HEK293T (cell line): ENCODE measurements at regions not wholly inside any gene's neighbourhood (a gene's known extent, or its start where the extent isn't known, plus 50 kb on each side); places are given as distances from the start of the nearest gene placed in this dataset.

Experiments
- CTCF ChIA-PET: fragments of 350-600 bp; formaldehyde crosslinking; extraction: SDS; loops from one replicate; lab custom pipeline; 2021; ENCODE audit warnings: antibody characterized with exemption, inconsistent platforms; lab: Yijun Ruan, JAX
- POLR2A ChIA-PET: fragments of 350-600 bp; formaldehyde crosslinking; extraction: SDS; loops from one replicate; lab custom pipeline; 2020; ENCODE audit warnings: antibody characterized with exemption, inconsistent platforms; lab: Yijun Ruan, JAX
- DNase-seq: peaks from one replicate; pipeline ENCODE4 v3.0.0; 2012; ENCODE audit warnings: mixed read lengths; ENCODE audit errors: extremely low spot score
- ARNT ChIP-seq: fragments of 450-650 bp; IDR thresholded peaks from 2 replicates; pipeline ENCODE4 v1.6.1; 2017; ENCODE audit warnings: mild to moderate bottlenecking
- BHLHE40 ChIP-seq: fragments of 450-650 bp; IDR thresholded peaks from 2 replicates; pipeline ENCODE4 v1.6.1; 2016; ENCODE audit warnings: mild to moderate bottlenecking, moderate library complexity, borderline replicate concordance
- CTBP1 ChIP-seq: fragments of 450-650 bp; IDR thresholded peaks from 2 replicates; pipeline ENCODE4 v1.6.1; 2016; ENCODE audit warnings: borderline replicate concordance
- ELF4 ChIP-seq: fragments of 450-650 bp; IDR thresholded peaks from 2 replicates; pipeline ENCODE4 v1.6.1; 2017; ENCODE audit warnings: antibody characterized with exemption
- FOXA1 ChIP-seq: fragments of 450-650 bp; IDR thresholded peaks from 2 replicates; pipeline ENCODE4 v1.6.1; 2016; ENCODE audit warnings: mild to moderate bottlenecking
- FOXK2 ChIP-seq: fragments of 450-650 bp; IDR thresholded peaks from 2 replicates; pipeline ENCODE4 v1.6.1; 2016; ENCODE audit warnings: mild to moderate bottlenecking
- FOXM1 ChIP-seq: fragments of 450-650 bp; IDR thresholded peaks from 2 replicates; pipeline ENCODE4 v1.6.1; 2017; ENCODE audit warnings: mild to moderate bottlenecking, borderline replicate concordance
- HDGF ChIP-seq: fragments of 450-650 bp; IDR thresholded peaks from 2 replicates; pipeline ENCODE4 v1.6.1; 2017; ENCODE audit warnings: antibody characterized with exemption, borderline replicate concordance
- L3MBTL2 ChIP-seq: fragments of 450-650 bp; conservative IDR thresholded peaks from 2 replicates; pipeline ENCODE4 v1.6.1; 2016; ENCODE audit warnings: mild to moderate bottlenecking
- LEF1 ChIP-seq: fragments of 450-650 bp; IDR thresholded peaks from 2 replicates; pipeline ENCODE4 v1.6.1; 2017; ENCODE audit warnings: mild to moderate bottlenecking, borderline replicate concordance
- NFRKB ChIP-seq: fragments of 450-650 bp; IDR thresholded peaks from 2 replicates; pipeline ENCODE4 v1.6.1; 2016; ENCODE audit warnings: mild to moderate bottlenecking, moderate library complexity
- SP1 ChIP-seq: fragments of 450-650 bp; IDR thresholded peaks from 2 replicates; pipeline ENCODE4 v1.6.1; 2017
- SUZ12 ChIP-seq: fragments of 450-650 bp; IDR thresholded peaks from 2 replicates; pipeline ENCODE4 v1.6.1; 2016; ENCODE audit warnings: mild to moderate bottlenecking
- TARDBP ChIP-seq: fragments of 450-650 bp; IDR thresholded peaks from 2 replicates; pipeline ENCODE4 v1.6.1; 2016
- ZNF384 ChIP-seq: fragments of 450-650 bp; IDR thresholded peaks from 2 replicates; pipeline ENCODE4 v1.6.1; 2016
- TF ChIP-seq, protein P1 (sequence below): fragments of 450-650 bp; IDR thresholded peaks from 2 replicates; pipeline ENCODE4 v1.6.1; 2016

DNA sequence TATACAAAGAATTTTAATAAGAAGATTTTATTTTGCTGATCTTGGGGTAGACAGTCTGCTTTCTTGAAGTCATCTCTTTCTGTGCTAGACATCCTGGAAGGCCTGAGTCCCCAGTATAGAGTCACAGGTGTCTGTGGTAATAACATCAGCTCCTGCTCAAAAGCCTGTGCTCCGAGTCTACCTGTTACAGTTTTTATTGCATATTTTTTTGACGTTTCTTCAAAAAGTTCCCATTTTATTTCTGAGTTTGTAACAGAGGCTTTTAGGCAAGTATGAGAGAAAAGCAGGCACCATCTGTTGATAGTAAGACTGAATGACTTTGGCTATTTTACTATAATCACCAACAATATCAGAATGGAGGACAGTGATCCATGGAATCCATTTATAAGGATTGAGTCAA lies 58.0 kb upstream of the WDR26 start:
- POLR2A ChIA-PET = no interaction called here
- no peak for DNase-seq
- no peak for TF ChIP-seq BHLHE40
- TF ChIP-seq, protein P1, sequence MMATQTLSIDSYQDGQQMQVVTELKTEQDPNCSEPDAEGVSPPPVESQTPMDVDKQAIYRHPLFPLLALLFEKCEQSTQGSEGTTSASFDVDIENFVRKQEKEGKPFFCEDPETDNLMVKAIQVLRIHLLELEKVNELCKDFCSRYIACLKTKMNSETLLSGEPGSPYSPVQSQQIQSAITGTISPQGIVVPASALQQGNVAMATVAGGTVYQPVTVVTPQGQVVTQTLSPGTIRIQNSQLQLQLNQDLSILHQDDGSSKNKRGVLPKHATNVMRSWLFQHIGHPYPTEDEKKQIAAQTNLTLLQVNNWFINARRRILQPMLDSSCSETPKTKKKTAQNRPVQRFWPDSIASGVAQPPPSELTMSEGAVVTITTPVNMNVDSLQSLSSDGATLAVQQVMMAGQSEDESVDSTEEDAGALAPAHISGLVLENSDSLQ = no peak
- TF ChIP-seq ELF4 = no peak
- no peak for TF ChIP-seq ARNT
- no peak for TF ChIP-seq L3MBTL2
- TF ChIP-seq SP1 = no peak
- TF ChIP-seq FOXA1 = no peak
- no peak for TF ChIP-seq LEF1
- TF ChIP-seq FOXK2 = no peak
- no peak for TF ChIP-seq NFRKB
- CTCF ChIA-PET = no interaction called here

DNA sequence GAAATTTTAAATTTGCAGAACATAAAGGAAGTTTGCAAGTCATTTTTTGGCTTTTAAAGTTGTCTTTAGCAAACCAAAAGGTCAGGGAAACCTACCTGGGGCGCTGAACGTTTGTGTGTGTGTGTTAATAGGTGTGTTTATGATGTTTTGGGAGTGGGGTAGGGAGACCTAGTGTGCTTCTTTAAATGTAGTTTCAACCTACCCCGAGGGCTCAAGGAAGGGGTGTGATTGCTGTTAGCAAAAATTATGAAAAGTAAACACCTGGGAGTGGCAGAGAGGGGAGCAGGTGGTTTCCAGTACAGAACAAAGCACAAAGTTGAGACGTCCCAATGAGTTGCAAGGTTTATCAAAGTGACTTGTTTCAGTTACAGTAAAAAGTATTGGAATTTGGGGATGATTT lies 58.7 kb upstream of the WDR26 start:
- POLR2A ChIA-PET = no interaction called here
- TF ChIP-seq BHLHE40 (no peak), ELF4 (no peak), CTBP1 (no peak), TARDBP (no peak), SP1 (no peak), ARNT (no peak), FOXM1 (no peak), ZNF384 (no peak), LEF1 (no peak), FOXK2 (no peak), FOXA1 (no peak), HDGF (no peak), SUZ12 (no peak), L3MBTL2 (no peak), NFRKB (no peak)
- TF ChIP-seq, protein P1 = no peak
- no peak for DNase-seq
- CTCF ChIA-PET = no interaction called here

DNA sequence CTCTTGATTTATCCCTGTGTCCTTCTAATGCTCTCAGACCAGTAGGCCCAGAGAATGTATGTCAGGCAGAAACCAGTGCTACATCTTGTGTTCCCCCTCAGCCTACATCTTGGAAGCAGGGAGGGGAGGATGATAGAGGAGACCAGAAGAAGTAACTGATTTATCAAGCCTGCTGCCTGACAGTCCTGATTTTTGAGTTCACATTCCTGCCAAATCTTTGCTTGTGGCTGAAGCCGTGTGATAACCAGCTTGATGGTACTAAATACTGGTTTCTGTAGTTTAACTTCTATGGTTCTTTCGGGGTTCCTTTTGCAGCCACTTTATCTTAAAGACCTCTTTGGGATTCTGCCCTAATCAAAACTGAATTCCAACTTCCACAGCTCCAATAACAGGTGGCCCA lies 59.7 kb upstream of the WDR26 start:
- TF ChIP-seq ELF4 (no peak), HDGF (no peak), FOXM1 (no peak), CTBP1 (no peak), ZNF384 (no peak), L3MBTL2 (no peak), FOXK2 (no peak), TARDBP (no peak), FOXA1 (no peak), LEF1 (no peak), BHLHE40 (no peak), NFRKB (no peak), SP1 (no peak), SUZ12 (no peak), ARNT (no peak)
- TF ChIP-seq, protein P1 = no peak
- DNase-seq = no peak
- ChIA-PET CTCF (interaction anchor here (0.6 kb wide), 1 partner anchor 401 kb away, joined by 6 read pairs; no protein-coding TSS in a partner anchor), POLR2A (no interaction called here)

DNA sequence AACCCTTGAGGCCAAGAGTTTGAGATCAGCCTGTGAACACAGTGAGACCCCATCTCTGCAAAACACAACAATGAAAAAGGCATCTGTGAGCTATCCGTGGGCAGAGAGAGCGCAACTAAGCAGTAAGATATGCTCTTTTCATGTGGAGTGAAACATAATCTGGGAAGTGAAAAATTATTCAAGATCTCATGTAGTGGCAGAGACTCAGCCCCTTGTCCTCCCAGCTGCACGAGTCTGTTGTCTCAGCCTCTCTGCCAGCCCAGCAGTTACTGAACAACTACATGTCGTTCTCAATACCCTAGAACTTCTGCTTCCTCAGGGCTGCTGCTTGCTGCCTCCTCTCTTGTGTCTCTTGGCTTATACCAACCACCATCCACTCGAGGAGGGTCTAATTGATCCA lies 61.3 kb upstream of the WDR26 start:
- CTCF ChIA-PET = no interaction called here
- no peak for TF ChIP-seq HDGF
- TF ChIP-seq LEF1 = no peak
- no peak for TF ChIP-seq TARDBP
- TF ChIP-seq CTBP1 = no peak
- TF ChIP-seq SUZ12 = no peak
- no peak for TF ChIP-seq ZNF384
- no peak for TF ChIP-seq SP1
- no peak for TF ChIP-seq NFRKB
- TF ChIP-seq, protein P1 = no peak
- TF ChIP-seq BHLHE40 = no peak
- TF ChIP-seq FOXM1 = no peak
- no peak for TF ChIP-seq FOXK2
- TF ChIP-seq L3MBTL2 = no peak
- TF ChIP-seq FOXA1 = no peak
- no peak for DNase-seq
- POLR2A ChIA-PET = no interaction called here

DNA sequence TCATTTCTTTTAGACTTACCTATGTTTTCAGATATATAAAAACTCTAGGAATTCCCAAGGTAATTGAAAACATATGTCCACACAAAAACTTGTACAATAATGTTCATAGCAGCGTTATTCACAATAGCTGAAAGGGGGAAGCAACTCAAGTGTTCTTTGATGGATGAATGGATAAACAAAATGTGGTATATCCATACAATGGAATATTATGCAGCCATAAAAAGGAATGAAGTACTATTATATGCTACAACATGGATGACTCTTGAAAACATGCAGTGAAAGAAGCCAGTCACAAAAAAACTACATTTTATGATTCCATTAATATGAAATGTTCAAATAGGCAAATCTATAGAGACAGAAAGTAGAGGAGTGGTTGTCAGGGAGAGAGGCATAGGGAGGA lies 62.2 kb upstream of the WDR26 start:
- no peak for TF ChIP-seq BHLHE40
- no peak for TF ChIP-seq SP1
- no peak for TF ChIP-seq SUZ12
- no peak for TF ChIP-seq TARDBP
- TF ChIP-seq L3MBTL2 = no peak
- TF ChIP-seq ZNF384 = no peak
- TF ChIP-seq, protein P1 = no peak
- TF ChIP-seq FOXA1 = no peak
- TF ChIP-seq ELF4 = no peak
- no peak for TF ChIP-seq NFRKB
- no peak for TF ChIP-seq ARNT
- TF ChIP-seq FOXM1 = no peak
- no peak for TF ChIP-seq FOXK2
- no peak for TF ChIP-seq CTBP1
- no peak for TF ChIP-seq LEF1
- no peak for TF ChIP-seq HDGF
- ChIA-PET POLR2A (no interaction called here), CTCF (no interaction called here)

More for the DNA sequence above, 62.2 kb upstream of the WDR26 start:
- DNase-seq = no peak
